Common myeloid progenitor, CD34-positive (primary cell): ENCODE measurements at regions not wholly inside any gene's neighbourhood (a gene's known extent, or its start where the extent isn't known, plus 50 kb on each side); places are given as distances from the start of the nearest gene placed in this dataset.
A peak's percentile ranks its signal among the peaks of the same experiment; 100 is the strongest.

Source experiments
- CTCF ChIA-PET: fragments of 350-600 bp; sonication (Branson Sonifier 250); formaldehyde crosslinking; loops from one replicate; lab custom pipeline; 2021; ENCODE audit warnings: antibody characterized with exemption; lab: Charles Lee
- POLR2A ChIA-PET: fragments of 350-600 bp; sonication (Branson Sonifier 250); formaldehyde crosslinking; loops from one replicate; lab custom pipeline; 2021; ENCODE audit warnings: antibody characterized with exemption; lab: Charles Lee
- DNase-seq, 3 donors: peaks; one replicate each; pipeline versions ENCODE4 v3.0.0 to v3.0.0-alpha.2; 2013
- H3K27ac ChIP-seq, 2 experiments: 1 replicate in 1 of 2; 2 replicates in 1 of 2; pipeline ENCODE4 v1.7.0; 2013; ENCODE audit warnings: inconsistent platforms in 2 of 2, low read length in 2 of 2, mild to moderate bottlenecking in 2 of 2, low read depth in 1 of 2, moderate library complexity in 1 of 2; ENCODE audit not compliant: severe bottlenecking in 2 of 2, insufficient read depth in 1 of 2, poor library complexity in 1 of 2
- H3K27me3 ChIP-seq, 5 experiments: replicated peaks in 2 of 5; 1 replicate in 3 of 5; 2 replicates in 2 of 5; pipeline versions ENCODE4 v1.6.1 to v1.7.0; 2013; ENCODE audit warnings: low read length in 4 of 5, mild to moderate bottlenecking in 2 of 5, moderate library complexity in 2 of 5, inconsistent platforms in 1 of 5; ENCODE audit not compliant: insufficient read depth in 5 of 5, control insufficient read depth in 4 of 5
- H3K36me3 ChIP-seq, 4 experiments: 1 replicate in 2 of 4; 2 replicates in 2 of 4; pipeline versions ENCODE4 v1.6.1 to v1.7.0; 2013; ENCODE audit warnings: low read length in 3 of 4, control low read depth in 1 of 4, mild to moderate bottlenecking in 1 of 4; ENCODE audit not compliant: control insufficient read depth in 4 of 4, insufficient read depth in 4 of 4
- H3K4me1 ChIP-seq, 4 experiments: 1 replicate in 3 of 4; 2 replicates in 1 of 4; pipeline versions ENCODE4 v1.6.1 to v1.7.1; 2013; ENCODE audit warnings: low read length in 3 of 4, mild to moderate bottlenecking in 3 of 4, control low read depth in 1 of 4, inconsistent platforms in 1 of 4, moderate library complexity in 1 of 4; ENCODE audit not compliant: control insufficient read depth in 4 of 4, insufficient read depth in 4 of 4; ENCODE audit errors: control extremely low read depth in 1 of 4
- H3K4me3 ChIP-seq, 7 experiments: 1 replicate in 4 of 7; 2 replicates in 3 of 7; pipeline versions ENCODE4 v1.5.1 to v1.7.0; 2013; ENCODE audit warnings: mild to moderate bottlenecking in 7 of 7, low read length in 6 of 7, moderate library complexity in 6 of 7, inconsistent platforms in 2 of 7, low read depth in 2 of 7, control low read depth in 1 of 7; ENCODE audit not compliant: insufficient read depth in 4 of 7, control insufficient read depth in 1 of 7; ENCODE audit errors: extremely low read depth in 1 of 7
- H3K9me3 ChIP-seq, 5 experiments: 1 replicate in 4 of 5; 2 replicates in 1 of 5; pipeline versions ENCODE4 v1.6.1 to v1.7.1; 2013; ENCODE audit warnings: low read length in 4 of 5, mild to moderate bottlenecking in 2 of 5, inconsistent platforms in 1 of 5, low read depth in 1 of 5, moderate library complexity in 1 of 5; ENCODE audit not compliant: control insufficient read depth in 4 of 5, insufficient read depth in 2 of 5; ENCODE audit errors: control extremely low read depth in 1 of 5
- WGBS: methylation state at CpG from one replicate; pipeline ENCODE4 v1.1.5; 2013; ENCODE audit not compliant: insufficient coverage; 5-methylcytosine and 5-hydroxymethylcytosine counted together

- CTCF ChIA-PET, result no interaction called here
- peaks cover 0 to 2% (median 0%) of the 10 kb centered on the region in 4 experiments for H3K4me1 ChIP-seq
- DNase-seq, result peak in 1 of 3 donors; percentile 6
- 100% methylated on average over 1 of the region's 4 CpGs for WGBS
- peaks cover 0 to 2% (median 0%) of the 10 kb centered on the region in 5 experiments for H3K9me3 ChIP-seq
- peaks cover 0 to 5% (median 0%) of the 10 kb centered on the region in 4 experiments for H3K36me3 ChIP-seq
- H3K27ac ChIP-seq, result no peak overlapping the region
- H3K27me3 ChIP-seq, result no peaks in the 10 kb centered on the region
- POLR2A ChIA-PET, result no interaction called here
- H3K4me3 ChIP-seq, result no peak overlapping the region
These were observed 152.1 kb downstream of the SNX10 start for GRCh38 chr7:26443751-26444150.

GRCh38 chr7:26444555-26444954 is 152.9 kb downstream of the SNX10 start:
- CTCF ChIA-PET, result interaction anchor here (1.1 to 1.7 kb wide), 2 partner anchors 9 to 190 kb away, joined by 3 to 5 read pairs; no protein-coding TSS in a partner anchor
- Histone ChIP-seq H3K4me1 (peaks cover 0 to 2% (median 0%) of the 10 kb centered on the region in 4 experiments), H3K27me3 (no peaks in the 10 kb centered on the region), H3K9me3 (peaks cover 0 to 2% (median 0%) of the 10 kb centered on the region in 5 experiments), H3K27ac (no peak overlapping the region), H3K36me3 (peaks cover 0 to 5% (median 0%) of the 10 kb centered on the region in 4 experiments), H3K4me3 (no peak overlapping the region)
- DNase-seq, result peak in 2 of 3 donors; percentile 33 to 57
- WGBS, result no CpG with 5 or more reads among the region's 2 CpGs
- POLR2A ChIA-PET, result no interaction called here

GRCh38 chr7:26447116-26447515 is 155.5 kb downstream of the SNX10 start:
- H3K36me3 ChIP-seq, result peaks cover 0 to 5% (median 0%) of the 10 kb centered on the region in 4 experiments
- H3K27ac ChIP-seq, result no peak overlapping the region
- H3K4me1 ChIP-seq, result peaks cover 0 to 2% (median 0%) of the 10 kb centered on the region in 4 experiments
- ChIA-PET CTCF (no interaction called here), POLR2A (no interaction called here)
- H3K27me3 ChIP-seq, result no peaks in the 10 kb centered on the region
- peaks cover 0 to 2% (median 0%) of the 10 kb centered on the region in 5 experiments for H3K9me3 ChIP-seq
- DNase-seq, result no peak
- H3K4me3 ChIP-seq, result no peak overlapping the region
- 100% methylated on average over 1 of the region's 1 CpG for WGBS

GRCh38 chr7:26449175-26450165 is 157.8 kb downstream of the SNX10 start:
- POLR2A ChIA-PET, result no interaction called here
- Histone ChIP-seq H3K27ac (no peak overlapping the region), H3K4me3 (no peak overlapping the region), H3K36me3 (no peaks in the 10 kb centered on the region), H3K27me3 (no peaks in the 10 kb centered on the region), H3K9me3 (peaks cover 0 to under 1% (median 0%) of the 10 kb centered on the region in 5 experiments), H3K4me1 (peaks cover 0 to under 1% (median 0%) of the 10 kb centered on the region in 4 experiments)
- CTCF ChIA-PET, result interaction anchor here (1.4 kb wide), 1 partner anchor 14 kb away, joined by 4 read pairs; no protein-coding TSS in a partner anchor
- DNase-seq, result no peak
- WGBS, result 94% methylated on average over 8 of the region's 12 CpGs

- no peaks in the 10 kb centered on the region for H3K27me3 ChIP-seq
- 90% methylated on average over 2 of the region's 3 CpGs for WGBS
- CTCF ChIA-PET, result no interaction called here
- H3K27ac ChIP-seq, result no peak overlapping the region
- no peak overlapping the region for H3K4me3 ChIP-seq
- no peaks in the 10 kb centered on the region for H3K36me3 ChIP-seq
- H3K9me3 ChIP-seq, result peaks cover 0 to 1% (median 0%) of the 10 kb centered on the region in 5 experiments
- no peak for DNase-seq
- POLR2A ChIA-PET, result no interaction called here
- H3K4me1 ChIP-seq, result no peaks in the 10 kb centered on the region
These were observed 160.3 kb downstream of the SNX10 start for GRCh38 chr7:26451997-26452396.

GRCh38 chr7:26454180-26454579 is 162.5 kb downstream of the SNX10 start:
- WGBS, result 69% methylated on average over 2 of the region's 3 CpGs
- no peaks in the 10 kb centered on the region for H3K36me3 ChIP-seq
- CTCF ChIA-PET, result interaction anchor here (1.8 kb wide), 1 partner anchor 27 kb away, joined by 3 read pairs; no protein-coding TSS in a partner anchor

More at GRCh38 chr7:26454180-26454579, 162.5 kb downstream of the SNX10 start:
- Histone ChIP-seq H3K4me1 (no peaks in the 10 kb centered on the region), H3K4me3 (no peak overlapping the region), H3K27ac (no peak overlapping the region), H3K9me3 (peaks cover 0 to 1% (median 0%) of the 10 kb centered on the region in 5 experiments), H3K27me3 (no peaks in the 10 kb centered on the region)
- POLR2A ChIA-PET, result no interaction called here
- DNase-seq, result no peak
